SK-N-SH treated with all-trans-retinoic acid at 6 μM for 48 hours (cell line): ENCODE measurements at regions not wholly inside any gene's neighbourhood (a gene's known extent, or its start where the extent isn't known, plus 50 kb on each side); places are given as distances from the start of the nearest gene placed in this dataset.

Experiments used
- ATAC-seq: fragments of 200-7000 bp; cut with Tn5 transposase; 3 replicates; pipeline ENCODE4 v1.9.1; 2020; ENCODE audit warnings: mild to moderate bottlenecking, moderate library complexity
- ARNTL ChIP-seq: fragments of 450-650 bp; formaldehyde crosslinking; IDR thresholded peaks from 2 replicates; pipeline ENCODE4 v1.5.0; 2020; ENCODE audit warnings: low read depth, mild to moderate bottlenecking, moderate library complexity, borderline replicate concordance
- BACH2 ChIP-seq: fragments of 250-450 bp; sonication (Bioruptor Pico); IDR thresholded peaks from 2 replicates; pipeline ENCODE4 v1.9.0; 2021; ENCODE audit warnings: mild to moderate bottlenecking, borderline replicate concordance
- CREB5 ChIP-seq: fragments of 250-450 bp; sonication (Bioruptor Pico); IDR thresholded peaks from 2 replicates; pipeline ENCODE4 v1.5.1; 2020; ENCODE audit warnings: low read depth, mild to moderate bottlenecking, moderate library complexity
- CSDC2 ChIP-seq: fragments of 250-450 bp; sonication (Bioruptor Pico); IDR thresholded peaks from 2 replicates; pipeline ENCODE4 v1.5.0; 2020; ENCODE audit warnings: mild to moderate bottlenecking, moderate library complexity
- CSRNP3 ChIP-seq: fragments of 250-450 bp; sonication (Bioruptor Pico); IDR thresholded peaks from 2 replicates; pipeline ENCODE4 v1.5.1; 2021; ENCODE audit warnings: mild to moderate bottlenecking, moderate library complexity
- GLIS3 ChIP-seq: fragments of 250-450 bp; sonication (Bioruptor Pico); IDR thresholded peaks from 2 replicates; pipeline ENCODE4 v1.5.0; 2020; ENCODE audit warnings: mild to moderate bottlenecking, moderate library complexity
- OSR1 ChIP-seq: fragments of 250-450 bp; sonication (Bioruptor Pico); IDR thresholded peaks from 2 replicates; pipeline ENCODE4 v1.8.0; 2022; ENCODE audit warnings: moderate library complexity, mild to moderate bottlenecking, inconsistent platforms
- POU6F1 ChIP-seq: fragments of 250-450 bp; sonication (Bioruptor Pico); IDR thresholded peaks from 2 replicates; pipeline ENCODE4 v1.8.0; 2021; ENCODE audit warnings: low read depth, mild to moderate bottlenecking, moderate library complexity, borderline replicate concordance
- PPARA ChIP-seq: fragments of 250-450 bp; sonication (Bioruptor Pico); IDR thresholded peaks from 2 replicates; pipeline ENCODE4 v1.5.0; 2020; ENCODE audit warnings: mild to moderate bottlenecking, borderline replicate concordance
- RARB ChIP-seq: fragments of 250-450 bp; sonication (Bioruptor Pico); IDR thresholded peaks from 2 replicates; pipeline ENCODE4 v1.8.0; 2021; ENCODE audit warnings: mild to moderate bottlenecking, moderate library complexity
- SNAI2 ChIP-seq: fragments of 250-450 bp; sonication (Bioruptor Pico); IDR thresholded peaks from 2 replicates; pipeline ENCODE4 v1.5.0; 2020; ENCODE audit warnings: mild to moderate bottlenecking, moderate library complexity
- TCF4 ChIP-seq: fragments of 250-450 bp; sonication (Bioruptor Pico); IDR thresholded peaks from 2 replicates; pipeline ENCODE4 v1.8.0; 2021; ENCODE audit warnings: mild to moderate bottlenecking, moderate library complexity, borderline replicate concordance
- TOX ChIP-seq: fragments of 250-450 bp; sonication (Bioruptor Pico); IDR thresholded peaks from 2 replicates; pipeline ENCODE4 v1.8.0; 2021; ENCODE audit warnings: mild to moderate bottlenecking, moderate library complexity, borderline replicate concordance
- TSHZ2 ChIP-seq: fragments of 250-450 bp; sonication (Bioruptor Pico); IDR thresholded peaks from 2 replicates; pipeline ENCODE4 v1.5.0; 2020; ENCODE audit warnings: mild to moderate bottlenecking, moderate library complexity
- ZC3H10 ChIP-seq: fragments of 250-450 bp; sonication (Bioruptor Pico); IDR thresholded peaks from 2 replicates; pipeline ENCODE4 v1.5.1; 2021; ENCODE audit warnings: mild to moderate bottlenecking, moderate library complexity
- ZFP3 ChIP-seq: fragments of 250-450 bp; sonication (Bioruptor Pico); IDR thresholded peaks from 2 replicates; pipeline ENCODE4 v1.5.0; 2020; ENCODE audit warnings: mild to moderate bottlenecking, moderate library complexity
- ZFP30 ChIP-seq: fragments of 450-650 bp; formaldehyde crosslinking; IDR thresholded peaks from 2 replicates; pipeline ENCODE4 v1.5.0; 2022; ENCODE audit warnings: mild to moderate bottlenecking, moderate library complexity
- ZNF565 ChIP-seq: fragments of 450-650 bp; formaldehyde crosslinking; conservative IDR thresholded peaks from 2 replicates; pipeline ENCODE4 v1.5.0; 2020; ENCODE audit warnings: low read depth, mild to moderate bottlenecking, moderate library complexity
- ZNF70 ChIP-seq: fragments of 450-650 bp; formaldehyde crosslinking; IDR thresholded peaks from 2 replicates; pipeline ENCODE4 v1.5.0; 2020; ENCODE audit warnings: mild to moderate bottlenecking, moderate library complexity
- ZNF8 ChIP-seq: fragments of 450-650 bp; formaldehyde crosslinking; IDR thresholded peaks from 2 replicates; pipeline ENCODE4 v1.5.0; 2020; ENCODE audit warnings: mild to moderate bottlenecking, moderate library complexity
- TF ChIP-seq, protein P1 (sequence below): fragments of 250-450 bp; sonication (Bioruptor Pico); IDR thresholded peaks from 2 replicates; pipeline ENCODE4 v1.8.0; 2020; ENCODE audit warnings: mild to moderate bottlenecking, moderate library complexity, borderline replicate concordance

DNA sequence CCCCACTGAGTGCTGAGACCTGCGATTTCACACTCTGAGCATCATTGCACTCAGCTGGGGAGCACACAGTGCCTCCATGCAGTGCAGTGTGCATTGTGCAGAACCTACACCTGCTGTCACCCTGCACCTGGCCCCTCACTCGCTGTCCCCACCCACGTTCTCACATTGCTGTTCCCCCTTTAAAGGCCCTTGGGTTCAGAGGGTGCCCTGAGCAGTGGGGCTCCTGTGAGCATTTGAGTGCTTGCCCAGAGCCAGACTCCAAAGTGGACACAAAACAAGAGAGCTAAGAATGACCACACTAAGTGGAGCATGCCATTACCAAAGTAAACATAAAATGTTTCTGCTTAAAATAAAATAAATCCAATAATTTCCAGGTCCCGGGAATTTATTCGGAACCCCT is 131.0 kb upstream of the CST7 start:
- no peak for TF ChIP-seq ZNF565 (CRISPR knock-in tag)
- no peak for TF ChIP-seq ARNTL (CRISPR knock-in tag)
- TF ChIP-seq GLIS3 (CRISPR knock-in tag), result no peak
- TF ChIP-seq SNAI2, result no peak
- no peak for ATAC-seq

DNA sequence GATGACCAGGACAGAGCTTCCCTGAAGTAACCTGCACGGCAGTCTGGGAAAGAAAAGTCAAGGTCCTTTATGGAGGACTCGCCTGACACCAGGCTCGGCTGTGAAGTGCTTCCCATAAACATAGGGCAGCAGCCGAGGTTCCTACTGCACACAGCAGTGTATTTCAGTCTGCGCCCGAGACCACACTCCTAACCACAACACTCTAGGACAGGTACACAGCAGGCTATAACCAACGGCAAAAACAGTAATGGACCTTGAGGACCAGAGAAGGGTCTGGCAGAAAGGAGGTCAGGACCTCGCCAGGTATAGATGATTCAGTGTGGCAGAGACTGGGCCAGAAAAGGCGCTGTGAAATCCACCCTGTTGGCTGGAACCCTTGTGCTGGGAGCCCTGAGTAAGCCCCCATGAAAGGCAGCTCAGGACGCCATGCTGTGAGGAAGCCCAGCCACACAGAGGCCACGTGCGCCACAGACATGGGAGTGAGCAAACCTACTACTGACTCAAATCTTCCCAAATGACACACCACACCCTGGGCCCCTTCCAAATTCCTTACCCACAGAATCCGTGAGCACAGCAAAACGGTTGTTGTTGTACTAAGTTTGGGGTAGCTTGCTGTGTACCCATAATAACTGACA is 129.6 kb upstream of the CST7 start:
- ATAC-seq, result no peak
- TF ChIP-seq, protein P1, sequence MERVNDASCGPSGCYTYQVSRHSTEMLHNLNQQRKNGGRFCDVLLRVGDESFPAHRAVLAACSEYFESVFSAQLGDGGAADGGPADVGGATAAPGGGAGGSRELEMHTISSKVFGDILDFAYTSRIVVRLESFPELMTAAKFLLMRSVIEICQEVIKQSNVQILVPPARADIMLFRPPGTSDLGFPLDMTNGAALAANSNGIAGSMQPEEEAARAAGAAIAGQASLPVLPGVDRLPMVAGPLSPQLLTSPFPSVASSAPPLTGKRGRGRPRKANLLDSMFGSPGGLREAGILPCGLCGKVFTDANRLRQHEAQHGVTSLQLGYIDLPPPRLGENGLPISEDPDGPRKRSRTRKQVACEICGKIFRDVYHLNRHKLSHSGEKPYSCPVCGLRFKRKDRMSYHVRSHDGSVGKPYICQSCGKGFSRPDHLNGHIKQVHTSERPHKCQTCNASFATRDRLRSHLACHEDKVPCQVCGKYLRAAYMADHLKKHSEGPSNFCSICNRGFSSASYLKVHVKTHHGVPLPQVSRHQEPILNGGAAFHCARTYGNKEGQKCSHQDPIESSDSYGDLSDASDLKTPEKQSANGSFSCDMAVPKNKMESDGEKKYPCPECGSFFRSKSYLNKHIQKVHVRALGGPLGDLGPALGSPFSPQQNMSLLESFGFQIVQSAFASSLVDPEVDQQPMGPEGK (CRISPR knock-in tag), result no peak
- TF ChIP-seq CREB5 (no peak), TSHZ2 (CRISPR knock-in tag) (no peak), ZNF8 (no peak), GLIS3 (CRISPR knock-in tag) (no peak), BACH2 (CRISPR knock-in tag) (no peak), CSDC2 (CRISPR knock-in tag) (no peak), RARB (no peak), OSR1 (no peak), ZFP3 (no peak), TOX (CRISPR knock-in tag) (no peak), ZFP30 (no peak), ZNF70 (CRISPR knock-in tag) (no peak), POU6F1 (CRISPR knock-in tag) (no peak), TCF4 (no peak), PPARA (no peak), SNAI2 (no peak), ARNTL (CRISPR knock-in tag) (no peak), ZNF565 (CRISPR knock-in tag) (no peak), CSRNP3 (no peak)

GRCh38 chr20:24820345-24820744 is 128.7 kb upstream of the CST7 start:
- no peak for ATAC-seq
- no peak for TF ChIP-seq POU6F1 (CRISPR knock-in tag)
- TF ChIP-seq ZC3H10 (CRISPR knock-in tag), result no peak
- TF ChIP-seq, protein P1 (CRISPR knock-in tag), result no peak
- TF ChIP-seq BACH2 (CRISPR knock-in tag), result no peak
- no peak for TF ChIP-seq TSHZ2 (CRISPR knock-in tag)
- TF ChIP-seq CREB5, result no peak
